WTC11 (cell line): ENCODE measurements at regions not wholly inside any gene's neighbourhood (a gene's known extent, or its start where the extent isn't known, plus 50 kb on each side); places are given as distances from the start of the nearest gene placed in this dataset.

Experiments used
- ATAC-seq: fragments of 200-7000 bp; cut with Tn5 transposase; 2 replicates; pipeline ENCODE4 v1.10.0; 2021; ENCODE audit warnings: mild to moderate bottlenecking, moderate library complexity
- CTCF ChIA-PET: fragments of 300-600 bp; sonication (Branson Sonifier 250); formaldehyde crosslinking; loops from one replicate; lab custom pipeline; 2021; ENCODE audit warnings: antibody characterized with exemption; lab: Charles Lee
- POLR2A ChIA-PET: fragments of 350-600 bp; sonication (Branson Sonifier 250); formaldehyde crosslinking; loops from one replicate; lab custom pipeline; 2021; ENCODE audit warnings: antibody characterized with exemption; lab: Charles Lee
- DNase-seq: peaks from one replicate; pipeline ENCODE4 v3.0.0; 2021; ENCODE audit warnings: low spot score
- H3K27ac Mint-ChIP-seq: 2 replicates; pipeline ENCODE4 v1.8.0; 2021; ENCODE audit warnings: mixed read lengths
- H3K27me3 Mint-ChIP-seq: 2 replicates; pipeline ENCODE4 v1.8.0; 2021; ENCODE audit warnings: low read depth, mild to moderate bottlenecking, moderate library complexity, mixed read lengths
- H3K36me3 Mint-ChIP-seq: 2 replicates; pipeline ENCODE4 v1.8.0; 2021; ENCODE audit warnings: mixed read lengths
- H3K4me1 Mint-ChIP-seq: 2 replicates; pipeline ENCODE4 v1.8.0; 2022; ENCODE audit warnings: mixed read lengths
- H3K4me3 Mint-ChIP-seq: 2 replicates; pipeline ENCODE4 v1.8.0; 2021; ENCODE audit warnings: mild to moderate bottlenecking, moderate library complexity, mixed read lengths
- H3K9me3 Mint-ChIP-seq: 2 replicates; pipeline ENCODE4 v1.8.0; 2021; ENCODE audit warnings: mixed read lengths
- ATF1 ChIP-seq: sonication (generic); formaldehyde crosslinking; IDR thresholded peaks from 2 replicates; pipeline ENCODE4 v1.8.1; 2023; ENCODE audit warnings: mild to moderate bottlenecking, moderate library complexity, missing genetic modification reagents
- CBFB ChIP-seq: sonication (generic); formaldehyde crosslinking; IDR thresholded peaks from 2 replicates; pipeline ENCODE4 v1.8.1; 2022; ENCODE audit warnings: mild to moderate bottlenecking, low read depth, missing genetic modification reagents
- ELF4 ChIP-seq: sonication (generic); formaldehyde crosslinking; IDR thresholded peaks from 2 replicates; pipeline ENCODE4 v1.8.1; 2022; ENCODE audit warnings: low read depth, mild to moderate bottlenecking, moderate library complexity, missing genetic modification reagents
- ESRRA ChIP-seq: sonication (generic); formaldehyde crosslinking; IDR thresholded peaks from 2 replicates; pipeline ENCODE4 v1.8.1; 2022; ENCODE audit warnings: mild to moderate bottlenecking, missing genetic modification reagents, borderline replicate concordance
- GABPB1 ChIP-seq: sonication (generic); formaldehyde crosslinking; IDR thresholded peaks from 2 replicates; pipeline ENCODE4 v1.8.1; 2023; ENCODE audit warnings: mild to moderate bottlenecking, missing genetic modification reagents
- GTF2I ChIP-seq: fragments of 250-450 bp; sonication (Bioruptor Pico); conservative IDR thresholded peaks from 2 replicates; pipeline ENCODE4 v1.4.0; 2021; ENCODE audit warnings: mild to moderate bottlenecking
- MLX ChIP-seq: sonication (generic); formaldehyde crosslinking; IDR thresholded peaks from 2 replicates; pipeline ENCODE4 v1.8.1; 2023; ENCODE audit warnings: mild to moderate bottlenecking, missing genetic modification reagents, moderate library complexity
- MXD4 ChIP-seq: fragments of 250-450 bp; sonication (Bioruptor Pico); IDR thresholded peaks from 2 replicates; pipeline ENCODE4 v1.8.0; 2021; ENCODE audit warnings: mild to moderate bottlenecking, moderate library complexity, borderline replicate concordance
- NFATC4 ChIP-seq: fragments of 250-450 bp; sonication (Bioruptor Pico); IDR thresholded peaks from 2 replicates; pipeline ENCODE4 v1.9.0; 2021; ENCODE audit warnings: mild to moderate bottlenecking
- NFYB ChIP-seq: sonication (generic); formaldehyde crosslinking; conservative IDR thresholded peaks from 2 replicates; pipeline ENCODE4 v1.8.0; 2022; ENCODE audit warnings: low read depth, missing genetic modification reagents
- SMAD3 ChIP-seq: sonication (generic); formaldehyde crosslinking; IDR thresholded peaks from 2 replicates; pipeline ENCODE4 v1.8.0; 2022; ENCODE audit warnings: missing genetic modification reagents, mild to moderate bottlenecking, borderline replicate concordance
- TEAD1 ChIP-seq: sonication (generic); formaldehyde crosslinking; IDR thresholded peaks from 2 replicates; pipeline ENCODE4 v1.8.0; 2022; ENCODE audit warnings: mild to moderate bottlenecking, missing genetic modification reagents
- ZNF121 ChIP-seq: sonication (generic); formaldehyde crosslinking; IDR thresholded peaks from 2 replicates; pipeline ENCODE4 v1.8.0; 2023; ENCODE audit warnings: missing genetic modification reagents
- ZNF423 ChIP-seq: fragments of 250-450 bp; sonication (Bioruptor Pico); IDR thresholded peaks from 2 replicates; pipeline ENCODE4 v2.1.2; 2022; ENCODE audit warnings: mild to moderate bottlenecking, moderate library complexity
- TF ChIP-seq, protein P1 (sequence below): sonication (generic); formaldehyde crosslinking; IDR thresholded peaks from 2 replicates; pipeline ENCODE4 v1.8.1; 2023; ENCODE audit warnings: mild to moderate bottlenecking, missing genetic modification reagents
- TF ChIP-seq, protein P2 (sequence below): fragments of 250-450 bp; sonication (Bioruptor Pico); IDR thresholded peaks from 2 replicates; pipeline ENCODE4 v1.9.0; 2021; ENCODE audit warnings: mild to moderate bottlenecking
- TF ChIP-seq, protein P3 (sequence below): sonication (generic); formaldehyde crosslinking; IDR thresholded peaks from 2 replicates; pipeline ENCODE4 v1.8.1; 2022; ENCODE audit warnings: low read depth, mild to moderate bottlenecking, moderate library complexity, missing genetic modification reagents, borderline replicate concordance
- TF ChIP-seq, protein P4 (sequence below): sonication (generic); formaldehyde crosslinking; conservative IDR thresholded peaks from 2 replicates; pipeline ENCODE4 v1.8.1; 2022; ENCODE audit warnings: mild to moderate bottlenecking, missing genetic modification reagents
- TF ChIP-seq, protein P5 (sequence below): sonication (generic); formaldehyde crosslinking; IDR thresholded peaks from 2 replicates; pipeline ENCODE4 v1.8.0; 2022; ENCODE audit warnings: missing genetic modification reagents
- TF ChIP-seq, protein P6 (sequence below): sonication (generic); formaldehyde crosslinking; IDR thresholded peaks from 2 replicates; pipeline ENCODE4 v1.8.0; 2022; ENCODE audit warnings: mild to moderate bottlenecking, missing genetic modification reagents

- H3K4me3 Mint-ChIP-seq, result no peak overlapping the region
- H3K36me3 Mint-ChIP-seq, result peaks cover 10% of the 10 kb centered on the region
- H3K27ac Mint-ChIP-seq, result no peak overlapping the region
- DNase-seq (no peak), ATAC-seq (no peak)
- H3K4me1 Mint-ChIP-seq, result no peaks in the 10 kb centered on the region
- H3K9me3 Mint-ChIP-seq, result peaks cover 18% of the 10 kb centered on the region
- POLR2A ChIA-PET, result no interaction called here
- TF ChIP-seq CBFB (CRISPR knock-in tag) (no peak), MXD4 (no peak), ATF1 (CRISPR knock-in tag) (no peak)
- TF ChIP-seq, protein P1, sequence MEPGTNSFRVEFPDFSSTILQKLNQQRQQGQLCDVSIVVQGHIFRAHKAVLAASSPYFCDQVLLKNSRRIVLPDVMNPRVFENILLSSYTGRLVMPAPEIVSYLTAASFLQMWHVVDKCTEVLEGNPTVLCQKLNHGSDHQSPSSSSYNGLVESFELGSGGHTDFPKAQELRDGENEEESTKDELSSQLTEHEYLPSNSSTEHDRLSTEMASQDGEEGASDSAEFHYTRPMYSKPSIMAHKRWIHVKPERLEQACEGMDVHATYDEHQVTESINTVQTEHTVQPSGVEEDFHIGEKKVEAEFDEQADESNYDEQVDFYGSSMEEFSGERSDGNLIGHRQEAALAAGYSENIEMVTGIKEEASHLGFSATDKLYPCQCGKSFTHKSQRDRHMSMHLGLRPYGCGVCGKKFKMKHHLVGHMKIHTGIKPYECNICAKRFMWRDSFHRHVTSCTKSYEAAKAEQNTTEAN (CRISPR knock-in tag), result no peak
- CTCF ChIA-PET, result interaction anchor here (0.6 kb wide), 1 partner anchor 190 kb away, joined by 3 read pairs; no protein-coding TSS in a partner anchor
- H3K27me3 Mint-ChIP-seq, result no peaks in the 10 kb centered on the region
These were observed 102.8 kb upstream of the KCNJ16 start for GRCh38 chr17:69972251-69972650.

DNA sequence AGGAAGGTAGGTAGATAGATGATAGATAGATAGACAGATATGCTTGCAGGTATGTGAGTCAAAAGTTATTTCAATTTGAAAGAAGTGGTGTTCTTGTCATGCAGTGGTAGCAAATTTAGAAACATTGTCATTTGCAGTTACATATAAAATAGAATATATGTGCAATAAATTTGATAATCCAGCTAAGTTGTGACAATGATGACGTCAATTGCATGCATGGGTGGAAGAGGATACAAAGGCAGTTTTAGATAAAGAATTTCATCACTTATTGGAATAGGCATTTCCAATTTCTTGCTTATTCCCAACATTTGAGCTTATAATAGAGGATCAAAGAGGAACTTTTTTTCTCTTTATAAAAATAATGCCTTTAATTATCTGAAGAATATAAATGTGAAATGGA, 99.2 kb upstream of the KCNJ16 start:
- H3K27me3 Mint-ChIP-seq, result no peaks in the 10 kb centered on the region
- CTCF ChIA-PET, result interaction anchor here (0.8 kb wide), 1 partner anchor 406 kb away, joined by 4 read pairs; no protein-coding TSS in a partner anchor
- ATAC-seq, result no peak
- H3K27ac Mint-ChIP-seq, result no peak overlapping the region
- peaks cover 18% of the 10 kb centered on the region for H3K9me3 Mint-ChIP-seq
- H3K4me3 Mint-ChIP-seq, result no peak overlapping the region
- H3K4me1 Mint-ChIP-seq, result no peaks in the 10 kb centered on the region
- TF ChIP-seq, protein P1 (CRISPR knock-in tag), result no peak
- TF ChIP-seq, all 79 proteins: peak for 0
- no peak for DNase-seq
- H3K36me3 Mint-ChIP-seq, result peaks cover 10% of the 10 kb centered on the region
- POLR2A ChIA-PET, result no interaction called here

GRCh38 chr17:69978056-69978646, 96.9 kb upstream of the KCNJ16 start:
- ChIA-PET CTCF (no interaction called here), POLR2A (no interaction called here)
- Mint-ChIP-seq H3K9me3 (peaks cover 18% of the 10 kb centered on the region), H3K27me3 (no peaks in the 10 kb centered on the region), H3K4me1 (no peaks in the 10 kb centered on the region), H3K4me3 (no peak overlapping the region), H3K27ac (no peak overlapping the region; the same call in 1 of the 2 replicates), H3K36me3 (peaks cover 10% of the 10 kb centered on the region)
- ATAC-seq, result no peak
- TF ChIP-seq ZNF121 (CRISPR knock-in tag), result no peak
- TF ChIP-seq ESRRA (CRISPR knock-in tag), result no peak
- no peak for TF ChIP-seq NFATC4
- TF ChIP-seq, all 79 proteins: peak for 0
- no peak for DNase-seq

GRCh38 chr17:69981441-69981840, 93.6 kb upstream of the KCNJ16 start:
- H3K9me3 Mint-ChIP-seq, result peaks cover 9% of the 10 kb centered on the region
- CTCF ChIA-PET, result no interaction called here
- H3K27ac Mint-ChIP-seq, result no peak overlapping the region
- no peaks in the 10 kb centered on the region for H3K4me1 Mint-ChIP-seq
- no peak for ATAC-seq
- POLR2A ChIA-PET, result no interaction called here
- DNase-seq, result no peak
- no peaks in the 10 kb centered on the region for H3K27me3 Mint-ChIP-seq
- no peak overlapping the region for H3K4me3 Mint-ChIP-seq
- H3K36me3 Mint-ChIP-seq, result peaks cover under 1% of the 10 kb centered on the region; the same call in 1 of the 2 replicates
- TF ChIP-seq GABPB1 (CRISPR knock-in tag) (no peak), ELF4 (CRISPR knock-in tag) (no peak), ZNF423 (CRISPR knock-in tag) (no peak), GTF2I (CRISPR knock-in tag) (no peak), SMAD3 (CRISPR knock-in tag) (no peak), TEAD1 (CRISPR knock-in tag) (no peak), MLX (CRISPR knock-in tag) (no peak), NFYB (no peak)
- TF ChIP-seq, protein P2, sequence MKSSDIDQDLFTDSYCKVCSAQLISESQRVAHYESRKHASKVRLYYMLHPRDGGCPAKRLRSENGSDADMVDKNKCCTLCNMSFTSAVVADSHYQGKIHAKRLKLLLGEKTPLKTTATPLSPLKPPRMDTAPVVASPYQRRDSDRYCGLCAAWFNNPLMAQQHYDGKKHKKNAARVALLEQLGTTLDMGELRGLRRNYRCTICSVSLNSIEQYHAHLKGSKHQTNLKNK, result no peak
- TF ChIP-seq, protein P3, sequence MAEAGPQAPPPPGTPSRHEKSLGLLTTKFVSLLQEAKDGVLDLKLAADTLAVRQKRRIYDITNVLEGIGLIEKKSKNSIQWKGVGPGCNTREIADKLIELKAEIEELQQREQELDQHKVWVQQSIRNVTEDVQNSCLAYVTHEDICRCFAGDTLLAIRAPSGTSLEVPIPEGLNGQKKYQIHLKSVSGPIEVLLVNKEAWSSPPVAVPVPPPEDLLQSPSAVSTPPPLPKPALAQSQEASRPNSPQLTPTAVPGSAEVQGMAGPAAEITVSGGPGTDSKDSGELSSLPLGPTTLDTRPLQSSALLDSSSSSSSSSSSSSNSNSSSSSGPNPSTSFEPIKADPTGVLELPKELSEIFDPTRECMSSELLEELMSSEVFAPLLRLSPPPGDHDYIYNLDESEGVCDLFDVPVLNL (CRISPR knock-in tag), result no peak
- TF ChIP-seq, protein P4, sequence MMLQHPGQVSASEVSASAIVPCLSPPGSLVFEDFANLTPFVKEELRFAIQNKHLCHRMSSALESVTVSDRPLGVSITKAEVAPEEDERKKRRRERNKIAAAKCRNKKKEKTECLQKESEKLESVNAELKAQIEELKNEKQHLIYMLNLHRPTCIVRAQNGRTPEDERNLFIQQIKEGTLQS (CRISPR knock-in tag), result no peak
- TF ChIP-seq, protein P5, sequence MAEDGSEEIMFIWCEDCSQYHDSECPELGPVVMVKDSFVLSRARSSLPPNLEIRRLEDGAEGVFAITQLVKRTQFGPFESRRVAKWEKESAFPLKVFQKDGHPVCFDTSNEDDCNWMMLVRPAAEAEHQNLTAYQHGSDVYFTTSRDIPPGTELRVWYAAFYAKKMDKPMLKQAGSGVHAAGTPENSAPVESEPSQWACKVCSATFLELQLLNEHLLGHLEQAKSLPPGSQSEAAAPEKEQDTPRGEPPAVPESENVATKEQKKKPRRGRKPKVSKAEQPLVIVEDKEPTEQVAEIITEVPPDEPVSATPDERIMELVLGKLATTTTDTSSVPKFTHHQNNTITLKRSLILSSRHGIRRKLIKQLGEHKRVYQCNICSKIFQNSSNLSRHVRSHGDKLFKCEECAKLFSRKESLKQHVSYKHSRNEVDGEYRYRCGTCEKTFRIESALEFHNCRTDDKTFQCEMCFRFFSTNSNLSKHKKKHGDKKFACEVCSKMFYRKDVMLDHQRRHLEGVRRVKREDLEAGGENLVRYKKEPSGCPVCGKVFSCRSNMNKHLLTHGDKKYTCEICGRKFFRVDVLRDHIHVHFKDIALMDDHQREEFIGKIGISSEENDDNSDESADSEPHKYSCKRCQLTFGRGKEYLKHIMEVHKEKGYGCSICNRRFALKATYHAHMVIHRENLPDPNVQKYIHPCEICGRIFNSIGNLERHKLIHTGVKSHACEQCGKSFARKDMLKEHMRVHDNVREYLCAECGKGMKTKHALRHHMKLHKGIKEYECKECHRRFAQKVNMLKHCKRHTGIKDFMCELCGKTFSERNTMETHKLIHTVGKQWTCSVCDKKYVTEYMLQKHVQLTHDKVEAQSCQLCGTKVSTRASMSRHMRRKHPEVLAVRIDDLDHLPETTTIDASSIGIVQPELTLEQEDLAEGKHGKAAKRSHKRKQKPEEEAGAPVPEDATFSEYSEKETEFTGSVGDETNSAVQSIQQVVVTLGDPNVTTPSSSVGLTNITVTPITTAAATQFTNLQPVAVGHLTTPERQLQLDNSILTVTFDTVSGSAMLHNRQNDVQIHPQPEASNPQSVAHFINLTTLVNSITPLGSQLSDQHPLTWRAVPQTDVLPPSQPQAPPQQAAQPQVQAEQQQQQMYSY (CRISPR knock-in tag), result no peak
- TF ChIP-seq, protein P6, sequence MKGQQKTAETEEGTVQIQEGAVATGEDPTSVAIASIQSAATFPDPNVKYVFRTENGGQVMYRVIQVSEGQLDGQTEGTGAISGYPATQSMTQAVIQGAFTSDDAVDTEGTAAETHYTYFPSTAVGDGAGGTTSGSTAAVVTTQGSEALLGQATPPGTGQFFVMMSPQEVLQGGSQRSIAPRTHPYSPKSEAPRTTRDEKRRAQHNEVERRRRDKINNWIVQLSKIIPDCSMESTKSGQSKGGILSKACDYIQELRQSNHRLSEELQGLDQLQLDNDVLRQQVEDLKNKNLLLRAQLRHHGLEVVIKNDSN (CRISPR knock-in tag), result no peak
